ENCODE measurements at regions not wholly inside any gene's neighbourhood (a gene's known extent, or its start where the extent isn't known, plus 50 kb on each side); places are given as distances from the start of the nearest gene placed in this dataset.

- no peak for TF ChIP-seq POLR2AphosphoS5 (IDR thresholded peaks at IDR 0.05; ENCODE audit: insufficient read depth, low read depth, low read length)
- TF ChIP-seq CTCF (IDR thresholded peaks at IDR 0.05; ENCODE audit: extremely low read depth in 1 of 2, insufficient read depth in 1 of 2, low read depth in 1 of 2, low read length in 2 of 2) = no peak
- TF ChIP-seq MAX (IDR thresholded peaks at IDR 0.05; ENCODE audit: insufficient read depth, insufficient read length) = no peak
- TF ChIP-seq POLR2A (IDR thresholded peaks at IDR 0.05; ENCODE audit: low read depth, low read length) = no peak
- TF ChIP-seq JUN (IDR thresholded peaks at IDR 0.05; ENCODE audit: borderline replicate concordance, insufficient read depth, insufficient read length, low read depth) = no peak
These were observed 297.4 kb upstream of the SGCG start for GRCh38 chr13:22883262-22883840.

Measured in endothelial cell of umbilical vein (primary cell).